Lower lobe of right lung (tissue), 2 donors: ENCODE measurements at regions not wholly inside any gene's neighbourhood (a gene's known extent, or its start where the extent isn't known, plus 50 kb on each side); places are given as distances from the start of the nearest gene placed in this dataset.

Source experiments
- ATAC-seq, 2 donors: fragments of 200-7000 bp; cut with Tn5 transposase; one replicate each; pipeline ENCODE4 v1.9.1; 2020 to 2022; ENCODE audit warnings: mild to moderate bottlenecking in 2 of 2, moderate library complexity in 2 of 2
- DNase-seq: peaks from one replicate; pipeline ENCODE4 v3.0.0-alpha.2; 2020
- H3K27ac ChIP-seq: fragments of 200-600 bp; one replicate; pipeline ENCODE4 v1.8.0; 2022
- H3K27me3 ChIP-seq: fragments of 200-600 bp; one replicate; pipeline ENCODE4 v1.8.0; 2022; ENCODE audit warnings: low read depth
- H3K36me3 ChIP-seq: fragments of 200-600 bp; one replicate; pipeline ENCODE4 v1.8.0; 2022; ENCODE audit warnings: mild to moderate bottlenecking
- H3K4me1 ChIP-seq: fragments of 200-600 bp; one replicate; pipeline ENCODE4 v1.8.0; 2022
- H3K4me3 ChIP-seq: fragments of 200-600 bp; one replicate; pipeline ENCODE4 v1.8.0; 2022; ENCODE audit warnings: mild to moderate bottlenecking
- H3K9me3 ChIP-seq: fragments of 200-600 bp; one replicate; pipeline ENCODE4 v1.8.0; 2022
- CTCF ChIP-seq: fragments of 200-600 bp; IDR thresholded peaks from one replicate; pipeline ENCODE4 v1.8.0; 2022; ENCODE audit warnings: antibody characterized with exemption, mild to moderate bottlenecking
- intact Hi-C: fragments of 100-400 bp; cut with DNase I; formaldehyde crosslinking; loops from one replicate; pipeline ENCODE4 v1.11.0; 2022
- donor health status: DM: no; HTN: yes; CAD: no; lungs with severe emphysema.

GRCh38 chr9:99549441-99549840 is 272.2 kb upstream of the NR4A3 start:
- Histone ChIP-seq H3K4me3 (no peak overlapping the region), H3K27ac (no peak overlapping the region), H3K36me3 (no peaks in the 10 kb centered on the region), H3K9me3 (no peaks in the 10 kb centered on the region), H3K4me1 (no peaks in the 10 kb centered on the region), H3K27me3 (no peaks in the 10 kb centered on the region)
- intact Hi-C loops = no loop called here
- no peak for TF ChIP-seq CTCF
- ATAC-seq = no peak
- no peak for DNase-seq

- Histone ChIP-seq H3K27ac (no peak overlapping the region), H3K4me1 (no peaks in the 10 kb centered on the region), H3K9me3 (no peaks in the 10 kb centered on the region), H3K36me3 (no peaks in the 10 kb centered on the region), H3K27me3 (no peaks in the 10 kb centered on the region), H3K4me3 (no peak overlapping the region)
- no peak for TF ChIP-seq CTCF
- ATAC-seq (no peak), DNase-seq (no peak)
- intact Hi-C loops = no loop called here
These were observed 265.9 kb upstream of the NR4A3 start for GRCh38 chr9:99555792-99556191.

- ATAC-seq (no peak), DNase-seq (no peak)
- Histone ChIP-seq H3K27me3 (no peaks in the 10 kb centered on the region), H3K36me3 (no peaks in the 10 kb centered on the region), H3K4me3 (no peak overlapping the region), H3K9me3 (no peaks in the 10 kb centered on the region), H3K27ac (no peak overlapping the region), H3K4me1 (no peaks in the 10 kb centered on the region)
- TF ChIP-seq CTCF = no peak
- intact Hi-C loops = no loop called here
These were observed 264.7 kb upstream of the NR4A3 start for GRCh38 chr9:99556998-99557397.

- TF ChIP-seq CTCF = no peak
- H3K4me1 ChIP-seq = no peaks in the 10 kb centered on the region
- no peak overlapping the region for H3K27ac ChIP-seq
- no peaks in the 10 kb centered on the region for H3K27me3 ChIP-seq
- no peak overlapping the region for H3K4me3 ChIP-seq
- intact Hi-C loops = no loop called here
- no peaks in the 10 kb centered on the region for H3K9me3 ChIP-seq
- DNase-seq (no peak), ATAC-seq (no peak)
- H3K36me3 ChIP-seq = no peaks in the 10 kb centered on the region
These were observed 263.9 kb upstream of the NR4A3 start for GRCh38 chr9:99557816-99558215.

GRCh38 chr9:99559776-99560175 is 261.9 kb upstream of the NR4A3 start:
- DNase-seq = no peak
- H3K36me3 ChIP-seq = no peaks in the 10 kb centered on the region
- H3K9me3 ChIP-seq = no peaks in the 10 kb centered on the region
- no peaks in the 10 kb centered on the region for H3K4me1 ChIP-seq
- H3K4me3 ChIP-seq = no peak overlapping the region
- ATAC-seq = no peak
- no peaks in the 10 kb centered on the region for H3K27me3 ChIP-seq
- no peak overlapping the region for H3K27ac ChIP-seq
- no peak for TF ChIP-seq CTCF
- intact Hi-C loops = no loop called here

GRCh38 chr9:99560561-99560960 is 261.1 kb upstream of the NR4A3 start:
- no peak for DNase-seq
- H3K27ac ChIP-seq = no peak overlapping the region
- intact Hi-C loops = no loop called here
- no peak for TF ChIP-seq CTCF
- no peaks in the 10 kb centered on the region for H3K36me3 ChIP-seq
- H3K4me3 ChIP-seq = no peak overlapping the region
- no peak for ATAC-seq
- no peaks in the 10 kb centered on the region for H3K4me1 ChIP-seq
- no peaks in the 10 kb centered on the region for H3K27me3 ChIP-seq
- no peaks in the 10 kb centered on the region for H3K9me3 ChIP-seq
